GM21447 (cell line): ENCODE measurements at regions not wholly inside any gene's neighbourhood (a gene's known extent, or its start where the extent isn't known, plus 50 kb on each side); places are given as distances from the start of the nearest gene placed in this dataset.

Source experiments
- ATAC-seq: cut with Tn5 transposase; IDR thresholded peaks from one replicate; pipeline ENCODE4 v1.9.1; 2021; ENCODE audit not compliant: unreplicated experiment

GRCh38 chr7:52285689-52286088 lies 749.7 kb upstream of the POM121L12 start:
- ATAC-seq, result no peak

- no peak for ATAC-seq
These were observed 752.1 kb upstream of the POM121L12 start for GRCh38 chr7:52283335-52283734.

GRCh38 chr7:52273685-52274610 lies 761.5 kb upstream of the POM121L12 start:
- ATAC-seq, result no peak

- no peak for ATAC-seq
These were observed 763.7 kb upstream of the POM121L12 start for GRCh38 chr7:52271703-52272102.

GRCh38 chr7:52270301-52270700 lies 765.1 kb upstream of the POM121L12 start:
- ATAC-seq, result no peak

GRCh38 chr7:52269669-52270068 lies 765.8 kb upstream of the POM121L12 start:
- ATAC-seq, result no peak

GRCh38 chr7:52261057-52261456 lies 774.4 kb upstream of the POM121L12 start:
- no peak for ATAC-seq

- no peak for ATAC-seq
These were observed 775.3 kb upstream of the POM121L12 start for GRCh38 chr7:52260046-52260665.

GRCh38 chr7:52257890-52258289 lies 777.5 kb upstream of the POM121L12 start:
- no peak for ATAC-seq

- no peak for ATAC-seq
These were observed 780.9 kb upstream of the POM121L12 start for GRCh38 chr7:52254396-52255010.

GRCh38 chr7:52253953-52254352 lies 781.5 kb upstream of the POM121L12 start:
- no peak for ATAC-seq

GRCh38 chr7:52249741-52250140 lies 785.7 kb upstream of the POM121L12 start:
- no peak for ATAC-seq

GRCh38 chr7:52247518-52247917 lies 787.9 kb upstream of the POM121L12 start:
- ATAC-seq, result no peak

- ATAC-seq, result no peak
These were observed 791.7 kb upstream of the POM121L12 start for GRCh38 chr7:52243685-52244084.

- no peak for ATAC-seq
These were observed 802.2 kb upstream of the POM121L12 start for GRCh38 chr7:52233248-52233647.

- no peak for ATAC-seq
These were observed 823.5 kb upstream of the POM121L12 start for GRCh38 chr7:52211930-52212329.

GRCh38 chr7:52209614-52210013 lies 825.8 kb upstream of the POM121L12 start:
- ATAC-seq, result no peak

- ATAC-seq, result no peak
These were observed 838.2 kb upstream of the POM121L12 start for GRCh38 chr7:52197221-52197620.

- no peak for ATAC-seq
These were observed 839.8 kb upstream of the POM121L12 start for GRCh38 chr7:52195664-52196063.

GRCh38 chr7:52189153-52189778 lies 846.2 kb upstream of the POM121L12 start:
- ATAC-seq, result no peak

- no peak for ATAC-seq
These were observed 851.3 kb upstream of the POM121L12 start for GRCh38 chr7:52184006-52184703.
